ENCODE measurements at regions not wholly inside any gene's neighbourhood (a gene's known extent, or its start where the extent isn't known, plus 50 kb on each side); places are given as distances from the start of the nearest gene placed in this dataset.

- no peak for DNase-seq (ENCODE audit: low read depth in 2 of 2)
- H3K4me3 ChIP-seq (replicated peaks in 1 of 2; ENCODE audit: low read depth in 2 of 2, low read length in 2 of 2): no peak overlapping the region
- TF ChIP-seq CTCF (IDR thresholded peaks at IDR 0.05; ENCODE audit: low read depth, low read length): no peak
Measured at GRCh38 chr5:180411948-180412347, 58.8 kb upstream of the GFPT2 start.

GRCh38 chr5:180414176-180414575 lies 61.0 kb upstream of the GFPT2 start:
- no peak for DNase-seq (ENCODE audit: low read depth in 2 of 2)
- no peak for TF ChIP-seq CTCF (IDR thresholded peaks at IDR 0.05; ENCODE audit: low read depth, low read length)
- no peak overlapping the region for H3K4me3 ChIP-seq (replicated peaks in 1 of 2; ENCODE audit: low read depth in 2 of 2, low read length in 2 of 2)

GRCh38 chr5:180421672-180422071 lies 68.5 kb upstream of the GFPT2 start:
- no peak for DNase-seq (ENCODE audit: low read depth in 2 of 2)
- no peak for TF ChIP-seq CTCF (IDR thresholded peaks at IDR 0.05; ENCODE audit: low read depth, low read length)
- H3K4me3 ChIP-seq (replicated peaks in 1 of 2; ENCODE audit: low read depth in 2 of 2, low read length in 2 of 2): no peak overlapping the region

GRCh38 chr5:180423133-180423532 lies 70.0 kb upstream of the GFPT2 start:
- DNase-seq (ENCODE audit: low read depth in 2 of 2): peak; percentile 4 to 14
- H3K4me3 ChIP-seq (replicated peaks in 1 of 2; ENCODE audit: low read depth in 2 of 2, low read length in 2 of 2): no peak overlapping the region
- no peak for TF ChIP-seq CTCF (IDR thresholded peaks at IDR 0.05; ENCODE audit: low read depth, low read length)

GRCh38 chr5:180423598-180423997 lies 70.5 kb upstream of the GFPT2 start:
- DNase-seq (ENCODE audit: low read depth in 2 of 2): no peak
- no peak overlapping the region for H3K4me3 ChIP-seq (replicated peaks in 1 of 2; ENCODE audit: low read depth in 2 of 2, low read length in 2 of 2)
- no peak for TF ChIP-seq CTCF (IDR thresholded peaks at IDR 0.05; ENCODE audit: low read depth, low read length)

- peak in 1 of 2 donors; percentile 11 for DNase-seq (ENCODE audit: low read depth in 2 of 2)
- TF ChIP-seq CTCF (IDR thresholded peaks at IDR 0.05; ENCODE audit: low read depth, low read length): no peak
- H3K4me3 ChIP-seq (replicated peaks in 1 of 2; ENCODE audit: low read depth in 2 of 2, low read length in 2 of 2): no peak overlapping the region
Measured at GRCh38 chr5:180424094-180424493, 70.1 kb upstream of the CNOT6 start.

GRCh38 chr5:180428598-180428997 lies 65.6 kb upstream of the CNOT6 start:
- TF ChIP-seq CTCF (IDR thresholded peaks at IDR 0.05; ENCODE audit: low read depth, low read length): no peak
- H3K4me3 ChIP-seq (replicated peaks in 1 of 2; ENCODE audit: low read depth in 2 of 2, low read length in 2 of 2): no peak overlapping the region

More at GRCh38 chr5:180428598-180428997, 65.6 kb upstream of the CNOT6 start:
- DNase-seq (ENCODE audit: low read depth in 2 of 2): no peak
